ENCODE measurements at regions not wholly inside any gene's neighbourhood (a gene's known extent, or its start where the extent isn't known, plus 50 kb on each side); places are given as distances from the start of the nearest gene placed in this dataset.
A peak's percentile ranks its signal among the peaks of the same experiment; 100 is the strongest.
"Not testable (repeated sequence)": the region's sequence is repeated elsewhere in the genome, so short reads cannot be mapped to it uniquely, and the experiment has no call there.

DNA sequence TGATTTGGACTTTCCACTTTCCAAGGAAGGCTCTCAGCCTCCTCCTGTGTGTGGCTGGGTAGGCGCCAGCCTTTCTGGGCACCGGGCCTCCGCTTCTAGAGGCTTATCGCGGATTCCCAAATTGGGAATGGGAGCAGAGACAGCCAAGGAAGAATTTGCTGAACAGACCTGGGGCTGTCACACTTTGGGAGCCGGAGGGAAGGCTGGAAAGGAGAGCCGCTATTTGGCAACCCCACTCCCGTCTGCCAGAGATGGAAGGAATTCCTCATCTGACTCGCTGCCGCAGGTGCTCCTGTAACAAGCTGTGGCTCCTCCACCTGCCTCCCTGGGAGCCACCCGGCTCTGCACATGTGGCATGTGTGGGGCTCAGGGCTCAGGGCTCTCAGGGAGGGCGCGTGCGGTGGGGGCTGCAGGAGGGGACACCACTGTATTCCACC is 50.8 kb upstream of the ECHDC3 start:
- DNase-seq, result no peak

DNA sequence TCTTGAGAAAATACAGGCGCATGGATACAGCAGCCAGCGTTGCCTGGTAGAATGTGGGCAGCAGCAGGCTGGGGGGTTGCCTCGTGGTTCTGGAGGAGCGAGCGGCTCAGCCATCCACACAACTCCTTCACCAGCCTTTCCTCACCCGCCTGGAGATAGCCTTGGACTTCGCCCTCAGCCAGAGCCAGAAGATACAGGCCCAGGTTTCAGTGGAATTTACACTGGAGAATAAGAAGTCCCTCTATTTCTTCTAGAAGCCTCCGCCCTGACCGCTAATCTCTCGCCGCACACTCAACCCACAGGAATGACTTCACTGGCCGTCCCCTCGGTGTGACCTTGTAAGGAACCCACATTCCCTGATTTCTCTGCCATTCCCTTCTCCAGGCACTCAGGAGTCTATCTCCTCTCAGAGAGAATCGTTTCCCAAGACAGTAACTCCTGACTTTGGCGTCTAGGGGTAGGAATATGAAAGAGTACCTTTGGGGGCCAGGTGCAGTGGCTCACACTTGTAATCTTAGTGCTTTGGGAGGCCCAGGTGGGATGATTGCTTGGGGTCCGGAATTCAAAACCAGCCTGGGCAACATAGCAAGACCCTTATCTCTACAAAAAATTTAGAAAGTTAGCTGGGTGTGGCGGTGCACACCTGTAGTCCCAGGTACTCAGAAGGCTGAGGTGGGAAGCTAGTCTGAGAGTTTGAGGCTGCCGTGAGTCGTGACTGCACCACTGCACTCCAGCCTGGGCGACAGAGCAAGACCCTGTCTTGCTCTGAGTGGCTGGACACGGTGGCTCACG is 52.0 kb upstream of the ECHDC3 start:
- no peak for DNase-seq

GRCh38 chr10:11688448-11688795 is 53.8 kb upstream of the ECHDC3 start:
- DNase-seq, result not testable (repeated sequence)

- no peak for DNase-seq
Measured at GRCh38 chr10:11687779-11688447, 54.3 kb upstream of the ECHDC3 start.

DNA sequence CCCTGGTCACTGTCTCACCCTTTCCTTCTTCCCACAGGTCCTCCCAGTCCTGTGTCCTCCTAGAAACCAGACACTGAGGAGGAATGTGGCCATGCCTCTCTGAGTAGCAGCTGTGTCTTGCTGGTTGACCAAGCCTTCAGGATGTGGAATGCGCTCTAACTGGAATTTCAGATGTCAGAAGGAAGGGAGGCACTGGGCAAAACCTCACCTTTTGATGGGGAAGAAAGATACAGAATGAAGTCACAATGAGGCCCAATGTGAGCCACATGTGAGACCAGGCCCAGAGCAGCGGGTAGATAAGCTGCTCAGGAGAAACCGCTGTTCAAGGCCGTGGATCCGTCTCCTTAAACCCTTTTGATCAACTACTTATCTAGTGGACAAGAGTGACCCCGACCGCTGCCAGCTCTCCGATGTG is 54.8 kb upstream of the ECHDC3 start:
- DNase-seq, result no peak

GRCh38 chr10:11685787-11686218 is 56.4 kb upstream of the ECHDC3 start:
- DNase-seq, result no peak

DNA sequence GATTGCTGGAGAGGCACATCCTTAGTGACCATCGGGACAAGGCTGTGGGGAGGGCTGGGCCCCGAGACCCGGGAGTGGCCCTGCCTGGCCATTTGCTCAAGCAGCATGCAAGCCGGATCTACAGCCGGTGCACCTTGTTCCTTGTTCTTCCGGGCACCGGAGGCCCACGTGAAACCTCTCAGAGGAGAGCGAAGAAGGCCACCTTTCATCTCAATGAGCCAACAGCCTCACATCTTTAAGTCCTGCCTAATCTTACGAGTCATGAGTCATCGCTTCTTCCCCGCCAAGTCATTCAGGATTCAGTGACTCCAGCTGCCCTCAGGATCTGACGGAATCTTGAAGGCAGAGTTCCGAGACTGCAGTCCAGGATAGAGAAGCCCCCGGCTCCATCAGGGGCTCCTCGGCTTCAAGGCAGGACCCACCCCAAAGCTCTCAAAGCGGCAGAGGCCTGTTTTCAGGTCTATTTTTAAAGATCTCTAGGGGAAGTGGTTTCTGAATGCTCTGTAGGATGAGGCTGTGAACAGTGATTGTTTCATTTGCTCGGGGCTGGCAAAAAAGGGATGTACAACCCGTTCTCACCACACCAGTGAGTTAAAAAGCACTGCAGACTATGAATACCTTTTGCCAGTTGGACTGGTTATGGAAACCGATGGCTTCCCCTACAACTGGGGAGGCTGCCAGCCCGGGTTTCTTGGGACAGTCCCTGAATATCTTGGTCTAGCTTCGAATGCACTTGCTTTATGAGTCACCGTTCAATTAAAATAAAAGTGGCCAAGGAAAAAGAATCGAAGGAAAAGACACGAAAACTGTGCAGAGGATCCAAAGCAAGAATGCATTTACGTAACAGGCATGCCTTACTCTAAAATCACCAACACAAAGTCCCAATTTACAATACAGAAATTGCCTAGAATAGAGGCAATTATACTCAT is 57.2 kb upstream of the ECHDC3 start:
- DNase-seq, result peak; percentile 47

- not testable (repeated sequence) for DNase-seq
Measured at GRCh38 chr10:11684341-11684716, 57.9 kb upstream of the ECHDC3 start.

DNA sequence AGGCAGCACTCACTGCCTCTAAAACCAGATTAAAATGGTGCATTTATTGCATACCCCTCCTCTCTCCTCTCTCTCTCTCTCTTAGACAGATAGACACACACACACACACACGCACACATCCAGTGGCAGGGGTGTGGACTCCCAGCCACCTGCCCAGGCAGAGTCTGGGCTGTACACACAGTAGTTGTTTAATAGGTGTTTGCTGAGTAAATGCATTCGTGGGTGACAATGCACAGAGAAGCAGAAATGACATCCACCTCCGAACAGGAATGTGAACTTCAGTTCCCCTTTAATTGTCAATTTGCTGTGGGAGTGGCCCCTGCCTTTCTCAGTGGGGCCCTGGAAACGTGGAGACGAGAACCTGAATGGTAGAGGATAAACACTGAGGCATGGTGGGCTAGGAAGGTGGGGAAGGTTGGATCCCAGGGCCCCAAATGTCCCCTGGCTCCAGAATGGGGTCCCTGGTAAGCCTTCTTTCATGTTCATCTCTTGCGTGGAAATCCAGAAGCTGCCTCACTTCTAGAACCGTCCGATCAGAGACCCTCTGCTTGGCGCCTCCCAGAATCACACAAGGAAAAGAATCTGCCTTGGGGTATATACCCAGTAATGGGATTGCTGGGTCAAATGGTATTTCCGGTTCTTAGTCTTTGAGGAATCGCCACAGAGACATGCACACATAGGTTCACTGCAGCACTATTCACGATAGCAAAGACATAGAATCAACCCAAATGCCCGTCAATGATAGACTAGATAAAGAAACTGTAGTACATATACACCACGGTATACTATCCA is 58.5 kb upstream of the ECHDC3 start:
- DNase-seq, result no peak

DNA sequence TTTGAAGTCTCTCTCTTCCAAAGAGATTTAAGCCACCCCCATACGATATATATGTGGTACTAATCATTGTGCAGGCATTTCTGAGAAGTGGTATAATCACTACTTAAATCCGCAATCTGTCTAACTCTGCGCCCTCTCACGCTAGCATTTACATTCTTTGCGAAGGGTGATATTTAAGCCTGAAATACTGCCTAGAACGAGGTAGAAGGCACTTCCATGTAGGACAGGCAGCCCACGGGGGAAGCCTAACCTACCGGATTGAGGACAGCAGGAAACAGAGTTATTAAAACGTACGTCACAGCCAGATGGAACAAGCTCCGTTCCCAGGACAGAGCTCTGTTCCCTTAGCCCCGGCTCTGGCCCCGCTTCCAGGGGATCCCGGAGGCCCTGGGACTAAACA is 59.3 kb upstream of the ECHDC3 start:
- no peak for DNase-seq

GRCh38 chr10:11682267-11682683 is 59.9 kb upstream of the ECHDC3 start:
- no peak for DNase-seq

GRCh38 chr10:11680496-11680895 is 61.7 kb upstream of the ECHDC3 start:
- no peak for DNase-seq

GRCh38 chr10:11679946-11680345 is 62.2 kb upstream of the ECHDC3 start:
- no peak for DNase-seq

GRCh38 chr10:11678074-11678793 is 63.9 kb upstream of the ECHDC3 start:
- DNase-seq, result peak; percentile 41

GRCh38 chr10:11677480-11677879 is 64.7 kb upstream of the ECHDC3 start:
- DNase-seq, result no peak

- DNase-seq, result peak; percentile 9
Measured at GRCh38 chr10:11673346-11674280, 62.2 kb upstream of the USP6NL start.

GRCh38 chr10:11672836-11673235 is 61.4 kb upstream of the USP6NL start:
- DNase-seq, result no peak

GRCh38 chr10:11670381-11670780 is 58.9 kb upstream of the USP6NL start:
- no peak for DNase-seq

- no peak for DNase-seq
Measured at GRCh38 chr10:11668847-11669610, 57.6 kb upstream of the USP6NL start.

DNA sequence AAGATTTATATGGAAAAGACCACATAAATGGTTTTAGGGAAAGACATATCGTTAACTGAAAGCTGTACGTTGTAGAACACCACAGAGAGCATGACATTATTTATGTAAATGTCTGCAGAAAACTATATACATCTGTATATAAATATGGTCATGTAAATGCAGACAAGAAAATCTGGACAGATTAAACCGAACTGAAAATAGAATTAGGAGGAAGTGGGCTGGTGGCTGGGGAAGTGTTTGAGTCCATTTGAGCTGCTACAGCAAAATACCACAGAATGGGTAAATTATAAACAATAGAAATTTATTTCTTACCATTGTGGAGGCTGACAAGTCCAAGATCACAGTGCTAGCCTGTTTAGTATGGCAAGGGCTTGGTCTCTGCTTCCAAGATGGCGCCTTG is 56.3 kb upstream of the USP6NL start:
- DNase-seq, result no peak
